HG02884 (cell line): ENCODE measurements at regions not wholly inside any gene's neighbourhood (a gene's known extent, or its start where the extent isn't known, plus 50 kb on each side); places are given as distances from the start of the nearest gene placed in this dataset.

ENCODE experiments used
- ATAC-seq: cut with Tn5 transposase; IDR thresholded peaks from one replicate; pipeline ENCODE4 v1.9.1; 2021; ENCODE audit warnings: mild to moderate bottlenecking, moderate library complexity; ENCODE audit not compliant: unreplicated experiment

DNA sequence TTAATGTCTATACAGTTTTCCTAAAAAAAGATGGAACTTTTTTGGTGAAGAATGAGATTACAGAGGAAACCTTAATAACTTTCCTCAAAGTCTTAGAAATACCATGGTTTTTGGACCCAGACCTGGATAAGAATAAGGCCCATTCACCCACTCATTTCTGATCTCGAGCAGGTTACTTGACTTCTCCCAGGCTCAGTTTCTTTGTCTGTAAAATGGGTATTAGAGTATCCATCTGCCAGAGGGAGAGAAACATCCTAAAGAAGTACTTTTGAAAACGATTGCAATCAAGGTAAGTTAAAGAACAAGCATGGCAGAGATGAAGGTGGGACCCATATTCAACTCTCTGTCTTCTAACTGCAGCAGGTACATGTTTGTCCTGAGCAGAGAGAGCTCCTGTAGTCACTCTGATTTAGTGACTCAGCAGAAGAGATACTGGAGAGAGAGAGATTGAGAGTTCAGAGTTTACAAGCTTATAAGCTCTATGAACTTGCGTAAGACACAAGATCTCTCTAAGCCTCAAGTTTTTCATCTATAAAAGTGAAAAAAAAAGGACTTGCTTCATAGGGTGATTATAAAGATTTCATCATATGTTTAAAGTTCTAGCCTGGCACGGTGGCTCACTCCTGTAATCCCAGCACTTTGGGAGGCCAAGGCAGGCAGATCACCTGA, 379.4 kb upstream of the SGCD start:
- no peak for ATAC-seq

DNA sequence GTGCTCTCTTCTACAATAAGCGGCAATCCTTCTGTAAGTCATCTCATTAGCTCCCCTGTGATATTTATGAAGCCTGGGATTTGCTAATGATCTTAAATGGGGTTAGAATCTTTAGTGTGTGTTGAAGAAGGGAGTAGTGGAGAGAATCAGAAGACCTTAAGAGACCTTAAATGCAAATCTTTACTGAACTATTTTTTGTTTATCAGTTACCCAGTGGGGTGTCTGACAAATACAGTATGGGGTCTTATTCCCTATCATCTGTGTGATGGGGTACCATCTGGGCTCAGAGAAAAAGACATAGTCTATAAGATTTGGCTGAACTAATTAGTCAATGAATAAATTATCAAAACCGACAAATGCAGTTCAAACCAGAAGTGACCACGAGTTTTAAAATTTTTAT, 378.4 kb upstream of the SGCD start:
- ATAC-seq: no peak

DNA sequence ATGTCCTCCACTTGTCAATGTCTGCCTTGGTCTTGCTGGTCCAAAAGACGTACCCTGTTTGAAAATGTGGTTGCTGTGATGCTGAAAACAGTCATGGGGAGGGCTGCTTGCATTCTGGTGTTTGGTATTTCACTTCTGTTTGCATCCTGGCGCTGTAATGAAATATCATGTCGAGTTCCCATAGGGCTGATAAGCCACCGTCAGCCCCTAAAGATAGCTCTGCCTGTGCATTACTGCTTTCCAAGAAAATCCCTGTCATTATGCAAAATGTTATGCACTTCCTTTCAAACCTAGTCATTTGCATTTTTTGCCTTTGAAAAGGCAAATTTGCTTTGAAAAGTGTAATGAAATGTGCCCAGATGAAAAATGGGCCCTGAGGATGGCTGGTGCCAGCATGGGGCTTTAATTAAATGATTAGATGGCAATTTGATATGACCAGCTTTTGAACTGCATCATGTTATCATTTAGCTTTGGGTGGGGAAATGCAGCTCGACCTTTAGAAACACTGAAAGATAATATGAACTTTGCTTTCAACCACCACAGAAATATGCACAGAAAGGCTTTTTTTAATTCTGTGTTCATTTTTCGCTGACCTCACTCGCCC, 374.4 kb upstream of the SGCD start:
- no peak for ATAC-seq

DNA sequence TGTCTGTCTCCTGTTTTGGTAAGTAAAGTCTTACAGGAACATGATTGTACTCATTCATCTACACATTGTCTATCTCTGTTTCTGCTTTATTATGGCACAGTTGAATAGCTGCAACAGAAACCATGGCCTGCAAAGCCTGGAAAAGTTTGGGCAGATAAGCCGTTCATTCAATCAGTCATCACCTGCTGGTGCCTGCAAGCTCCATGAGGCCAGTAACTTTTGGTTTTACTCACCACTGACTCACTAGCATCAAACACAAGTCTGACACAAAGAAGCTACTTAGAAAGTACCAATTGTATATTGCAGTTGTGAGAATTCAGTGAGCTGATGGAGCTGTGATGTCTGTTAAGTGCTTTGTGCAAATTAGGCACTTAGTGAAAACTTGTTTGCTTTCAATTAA, 373.6 kb upstream of the SGCD start:
- ATAC-seq: no peak

DNA sequence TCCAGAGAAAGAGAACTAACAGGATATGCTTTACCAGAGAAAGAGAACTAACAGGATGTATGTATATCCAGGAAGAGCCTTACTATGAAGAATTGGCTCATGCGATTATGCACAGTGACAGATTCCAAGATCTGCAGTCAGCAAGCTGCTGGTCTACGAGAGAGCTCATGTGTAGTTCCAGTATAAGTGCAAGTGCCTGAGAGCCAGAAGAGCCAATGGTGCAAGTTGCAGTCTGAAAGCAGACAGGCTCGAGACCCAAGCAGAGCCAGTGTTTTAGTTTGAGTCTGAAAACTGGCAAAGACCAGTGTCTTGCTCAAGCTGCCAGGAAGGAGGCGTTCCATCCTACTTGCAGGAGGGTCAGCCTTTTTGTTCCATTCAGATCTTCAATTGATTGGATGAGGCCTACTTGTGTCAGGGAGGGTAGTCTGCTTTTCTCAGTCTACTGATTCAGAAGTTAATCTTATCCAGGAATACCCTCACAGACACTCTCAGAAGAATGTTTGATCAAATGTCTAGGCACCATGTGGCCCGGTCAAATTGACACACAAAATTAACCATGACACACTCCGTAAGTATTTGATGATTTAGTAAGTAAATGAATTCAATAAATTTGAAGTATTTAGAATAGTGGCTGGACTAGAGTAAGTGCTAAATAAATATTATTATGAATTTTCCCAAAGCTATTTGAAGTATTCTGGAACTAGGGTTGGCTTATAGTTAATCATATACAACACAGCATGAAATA, 372.1 kb upstream of the SGCD start:
- no peak for ATAC-seq

DNA sequence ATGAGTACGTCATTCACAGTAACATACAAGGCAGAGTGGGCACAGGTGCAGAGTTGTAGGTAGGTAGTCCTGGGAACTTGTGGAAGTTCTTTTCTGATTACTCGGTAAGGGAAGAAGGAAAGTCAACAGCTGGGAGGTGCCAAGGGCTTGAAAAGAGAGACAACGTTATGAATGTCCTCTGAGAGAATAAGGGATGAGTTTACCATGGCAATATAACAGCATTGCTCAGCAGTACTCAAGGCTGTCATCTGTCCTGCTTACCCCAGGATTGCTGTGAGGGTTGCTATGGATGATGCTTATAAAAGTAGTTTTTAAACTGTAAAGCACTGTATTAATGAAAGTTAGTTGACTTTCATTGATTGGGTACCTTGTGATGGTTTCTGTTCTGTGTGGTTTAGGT, 369.1 kb upstream of the SGCD start:
- ATAC-seq: no peak

DNA sequence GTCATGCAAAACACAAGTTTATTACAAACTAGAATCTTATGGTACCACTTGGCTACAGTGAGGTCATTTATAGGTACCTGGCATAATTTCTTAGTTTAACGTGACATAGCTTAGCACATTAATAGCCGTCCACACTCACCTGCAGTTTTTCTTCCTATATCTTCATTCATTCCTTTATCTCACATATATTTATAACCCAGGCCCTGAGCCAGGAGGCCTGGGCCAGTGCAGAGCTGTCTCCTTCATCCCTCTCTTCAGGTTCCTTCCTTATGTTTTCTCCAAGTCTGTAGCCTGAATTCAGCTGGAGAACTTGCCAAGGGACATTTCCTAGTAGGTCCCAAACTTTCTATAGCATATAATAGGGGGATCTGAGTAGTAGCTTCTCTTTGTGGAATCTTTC, 367.9 kb upstream of the SGCD start:
- no peak for ATAC-seq

DNA sequence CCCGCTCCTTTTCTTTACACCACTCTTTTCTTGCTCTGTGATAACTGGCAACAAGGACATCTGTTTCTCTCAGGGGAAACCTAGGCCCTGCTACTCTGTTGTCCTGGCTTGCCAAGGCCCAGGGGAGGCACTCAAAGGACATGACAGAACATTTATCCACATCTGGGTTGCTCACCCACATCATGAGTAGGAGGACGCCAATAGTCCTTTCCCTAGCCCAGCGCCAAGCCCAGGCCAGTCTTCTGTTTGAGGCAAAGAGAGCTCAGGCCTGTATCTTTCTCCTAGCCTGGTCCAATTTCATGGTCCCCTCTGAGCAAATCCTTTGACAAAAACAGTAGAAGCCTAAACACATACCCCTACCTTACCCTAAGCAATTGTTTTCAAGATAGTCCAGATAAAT, 366.8 kb upstream of the SGCD start:
- ATAC-seq: no peak

DNA sequence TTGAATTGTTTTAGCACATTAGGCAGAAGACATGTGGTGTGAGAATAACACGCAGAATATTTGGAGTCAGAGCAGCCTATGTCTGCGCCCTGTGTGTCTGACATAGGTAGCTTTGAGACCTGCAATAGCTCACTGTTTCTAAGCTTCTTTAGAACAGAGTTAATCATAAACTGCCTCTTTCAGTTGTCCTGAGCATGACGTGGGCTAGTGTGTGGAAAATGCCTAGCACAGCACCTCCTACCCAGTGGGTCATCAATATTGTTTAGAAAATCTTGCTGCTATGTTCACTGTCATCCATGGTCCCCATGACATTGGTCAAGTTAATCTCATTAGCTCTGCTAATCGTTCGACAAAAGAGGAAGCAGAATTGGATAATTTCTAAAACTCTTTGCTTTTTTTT, 357.4 kb upstream of the SGCD start:
- ATAC-seq: no peak

DNA sequence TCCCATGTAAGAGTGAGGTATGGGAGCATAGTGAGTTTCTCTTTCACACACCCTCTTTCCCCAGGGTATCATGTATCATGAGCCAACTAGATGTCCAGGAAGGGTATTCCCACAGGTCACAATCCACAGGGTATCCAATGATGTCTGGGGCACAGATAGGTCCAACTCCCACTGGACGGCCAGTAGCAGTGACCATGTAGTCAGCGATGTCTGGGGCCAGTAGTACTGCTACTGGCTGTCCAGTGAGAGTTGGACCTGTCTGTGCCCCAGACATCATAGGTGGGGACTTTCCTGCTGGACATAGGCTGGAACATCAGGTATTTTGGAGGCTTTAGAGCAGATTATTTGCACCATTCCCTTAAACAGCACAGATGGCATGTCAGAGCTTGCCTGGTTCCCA, 352.6 kb upstream of the SGCD start:
- no peak for ATAC-seq

DNA sequence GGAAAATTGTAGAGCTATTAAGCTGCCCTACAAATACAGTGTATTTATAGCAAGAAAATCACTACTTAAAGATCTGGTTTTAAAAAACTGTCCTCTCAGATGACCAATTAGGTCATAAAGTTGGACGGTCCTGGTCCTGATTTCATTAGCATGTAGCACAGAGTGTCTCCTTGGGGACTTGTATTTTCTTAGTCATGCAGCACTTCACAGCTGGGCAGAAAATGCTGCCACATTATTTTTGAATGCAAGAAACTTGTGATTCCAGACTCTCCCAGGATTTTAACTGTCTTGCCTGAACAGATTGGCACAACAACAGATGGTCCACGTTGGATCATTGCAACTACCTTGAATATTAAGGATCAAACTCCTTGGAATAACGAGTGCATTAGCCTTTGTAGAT, 348.1 kb upstream of the SGCD start:
- no peak for ATAC-seq

DNA sequence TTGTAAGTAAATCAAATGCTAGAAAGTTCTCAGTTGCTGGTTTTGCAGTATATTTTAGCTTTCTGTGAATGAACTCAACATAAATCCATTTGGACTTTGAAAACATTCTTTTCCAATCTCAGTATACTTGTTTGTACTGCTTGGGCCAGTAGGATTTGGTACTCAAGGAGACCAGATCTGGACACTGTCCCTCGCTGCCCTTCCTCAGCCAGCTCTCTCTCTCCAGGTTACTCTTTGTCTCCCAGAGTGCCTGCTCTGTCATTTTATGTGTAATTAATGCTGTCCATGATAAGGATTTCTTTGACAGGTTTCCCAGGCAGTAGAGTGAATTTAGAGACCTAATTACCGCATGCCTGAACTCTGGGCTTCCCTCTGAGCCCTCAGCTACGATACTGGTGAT, 344.6 kb upstream of the SGCD start:
- no peak for ATAC-seq

DNA sequence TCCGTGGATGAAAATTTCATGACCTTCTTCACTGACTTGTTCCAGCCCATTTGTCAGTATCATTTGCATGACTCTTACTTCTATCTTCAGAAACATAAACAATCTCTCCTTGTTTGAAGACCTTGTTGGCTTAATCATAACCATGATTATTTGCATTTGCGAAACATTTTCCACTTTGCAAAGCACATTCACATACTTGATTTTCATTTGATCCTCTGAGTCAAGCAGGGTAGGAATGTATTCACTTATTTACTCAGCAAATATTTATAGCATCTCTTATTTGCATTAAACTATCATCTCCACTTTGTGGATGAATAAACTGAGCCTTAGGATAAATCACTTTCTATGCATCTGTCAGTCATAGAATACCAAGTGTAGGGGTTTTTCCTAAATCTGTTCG, 343.0 kb upstream of the SGCD start:
- ATAC-seq: no peak

DNA sequence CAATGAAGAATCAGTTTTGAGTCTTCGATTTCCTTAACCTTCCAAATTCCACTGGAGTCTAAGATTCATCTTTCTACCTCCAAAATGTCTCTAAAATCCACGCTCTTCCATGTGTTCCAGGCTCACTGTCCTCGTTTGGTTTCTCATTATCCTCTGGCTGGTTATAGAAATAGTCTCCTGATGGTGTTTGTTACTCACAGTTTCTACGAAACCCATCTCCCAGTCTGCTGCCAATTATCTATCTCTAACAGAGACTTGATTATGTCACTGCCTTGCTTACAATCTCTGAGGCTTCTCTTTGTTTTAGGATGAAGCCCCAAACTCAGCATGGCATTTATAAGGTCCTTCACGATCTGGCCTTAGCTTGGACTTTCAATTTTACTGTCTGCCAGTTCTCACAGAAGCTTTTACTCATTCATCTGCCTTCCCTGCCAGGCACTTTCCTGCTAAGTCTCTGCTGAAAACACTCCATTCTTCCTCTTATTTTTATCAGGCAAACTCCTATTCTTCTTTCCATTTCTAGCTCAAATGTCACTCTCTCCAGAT, 339.6 kb upstream of the SGCD start:
- ATAC-seq: no peak

DNA sequence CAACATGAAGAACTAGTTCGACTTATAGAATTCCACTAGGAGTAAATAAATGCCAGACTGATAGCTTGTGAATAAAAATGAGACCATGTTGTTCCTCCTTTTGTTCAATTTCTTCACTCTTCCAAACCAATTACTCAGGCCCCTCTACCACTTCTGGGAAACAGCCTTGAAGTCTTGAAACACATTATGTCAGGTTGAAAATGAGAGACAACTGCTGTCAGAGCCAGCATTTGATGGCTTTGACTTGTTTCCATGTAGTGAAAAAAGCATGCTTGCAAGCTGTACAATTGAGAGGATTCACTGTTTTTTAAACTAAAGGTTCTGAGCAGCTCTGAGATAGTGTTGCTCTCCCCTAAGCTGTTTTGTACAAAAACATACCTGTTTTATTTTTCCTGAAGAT, 337.1 kb upstream of the SGCD start:
- no peak for ATAC-seq

DNA sequence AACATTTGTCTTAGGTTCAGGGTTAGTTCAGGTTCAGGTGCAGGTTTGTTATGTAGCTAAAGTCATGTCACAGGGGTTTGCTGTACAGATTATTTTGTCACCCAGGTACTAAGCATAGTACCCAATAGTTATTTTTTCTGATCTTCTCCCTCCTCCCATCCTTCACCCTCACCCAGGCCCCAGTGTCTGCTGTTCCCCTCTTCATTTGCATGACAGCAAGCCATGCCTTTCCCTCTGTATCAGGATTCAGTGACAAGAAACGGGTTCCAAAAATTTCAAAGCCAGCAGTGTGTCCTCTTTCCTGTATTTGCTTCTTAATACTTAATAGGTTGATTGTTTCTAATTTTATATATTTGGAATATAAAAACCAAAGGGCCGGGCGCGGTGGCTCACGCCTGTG, 330.8 kb upstream of the SGCD start:
- ATAC-seq: no peak

DNA sequence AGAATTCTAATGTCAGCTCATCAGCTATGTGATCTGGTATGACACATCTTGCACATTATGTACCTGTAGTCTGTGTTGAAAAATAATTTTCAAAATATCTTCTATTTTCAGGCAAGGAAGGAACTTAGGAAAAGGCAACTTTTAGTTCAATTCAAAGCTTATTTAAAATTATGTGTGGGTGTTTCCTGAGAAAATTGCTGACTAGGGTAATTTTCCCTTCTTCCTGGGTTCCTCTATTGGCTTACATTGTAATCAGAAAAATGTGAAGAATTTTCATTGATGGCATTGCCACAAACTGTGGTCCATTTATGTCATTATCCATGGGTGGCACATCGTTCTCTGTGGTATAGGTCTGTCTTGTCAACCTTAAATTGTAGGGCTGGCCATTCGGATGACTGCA, 328.7 kb upstream of the SGCD start:
- ATAC-seq: no peak

DNA sequence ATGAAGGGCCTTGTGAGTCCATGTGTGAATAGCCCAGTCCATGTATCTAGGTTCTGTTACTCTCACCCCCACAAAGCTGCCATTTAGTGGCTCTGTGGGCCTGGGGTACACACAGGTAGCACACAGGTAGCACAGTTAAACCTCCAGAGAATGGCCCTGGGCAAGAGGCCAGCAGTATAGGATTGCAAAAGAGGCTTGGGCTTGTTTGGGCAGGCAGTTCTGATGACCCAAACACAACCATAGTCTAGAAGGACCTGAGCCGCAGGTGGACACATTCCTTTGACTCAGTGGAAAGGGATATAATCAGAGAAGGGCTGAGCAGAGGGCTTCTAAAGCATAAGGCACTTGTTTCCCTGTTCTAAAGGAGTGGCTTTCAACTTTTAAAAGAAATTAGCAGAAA, 326.8 kb upstream of the SGCD start:
- no peak for ATAC-seq

DNA sequence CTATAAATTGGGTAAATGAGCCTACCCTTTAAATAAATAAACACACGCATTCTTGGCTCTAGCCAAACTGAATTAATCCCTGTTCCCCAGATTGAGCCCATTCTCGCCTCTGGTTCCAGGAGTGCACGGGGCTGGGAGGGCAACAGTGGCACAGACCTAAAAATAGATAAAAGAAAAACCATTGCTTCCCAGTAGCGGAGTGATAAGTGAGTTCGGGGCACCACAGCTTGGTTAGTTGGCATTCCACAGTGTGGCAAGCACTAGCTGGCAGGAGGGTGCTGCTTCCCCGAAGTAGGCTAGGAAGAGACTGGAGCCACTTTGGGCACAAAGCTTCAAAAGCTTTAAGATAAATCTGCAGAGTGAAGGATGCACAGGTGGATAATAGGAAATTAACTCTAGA, 322.2 kb upstream of the SGCD start:
- no peak for ATAC-seq

DNA sequence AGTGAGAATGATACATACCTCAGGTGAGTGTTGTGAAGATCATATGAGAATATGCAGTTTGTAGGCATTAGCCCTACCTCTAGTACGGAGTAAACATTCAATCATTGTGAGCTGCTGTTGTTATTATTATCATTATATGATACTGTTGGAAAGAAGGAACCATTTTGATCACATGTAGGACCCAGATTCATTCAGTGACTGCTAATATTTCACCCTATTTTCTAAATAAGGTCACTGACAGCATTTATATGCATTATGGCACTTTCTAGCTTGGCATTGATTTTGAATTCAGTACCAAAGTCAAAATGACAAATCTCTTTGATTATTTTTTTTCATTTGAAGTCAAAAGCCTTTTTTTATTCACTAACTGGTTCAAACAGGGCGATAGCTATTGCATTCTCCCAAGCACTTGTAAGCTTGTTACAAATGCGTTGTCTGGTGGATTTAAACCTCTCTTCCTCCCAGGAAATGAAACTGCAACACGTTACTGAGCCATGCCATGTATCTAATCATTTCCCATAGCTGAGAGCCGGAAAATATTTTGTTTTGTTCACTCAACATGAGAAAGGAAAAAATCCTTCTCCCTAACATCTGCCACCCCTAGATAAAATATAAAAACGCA, 320.8 kb upstream of the SGCD start:
- ATAC-seq: no peak

DNA sequence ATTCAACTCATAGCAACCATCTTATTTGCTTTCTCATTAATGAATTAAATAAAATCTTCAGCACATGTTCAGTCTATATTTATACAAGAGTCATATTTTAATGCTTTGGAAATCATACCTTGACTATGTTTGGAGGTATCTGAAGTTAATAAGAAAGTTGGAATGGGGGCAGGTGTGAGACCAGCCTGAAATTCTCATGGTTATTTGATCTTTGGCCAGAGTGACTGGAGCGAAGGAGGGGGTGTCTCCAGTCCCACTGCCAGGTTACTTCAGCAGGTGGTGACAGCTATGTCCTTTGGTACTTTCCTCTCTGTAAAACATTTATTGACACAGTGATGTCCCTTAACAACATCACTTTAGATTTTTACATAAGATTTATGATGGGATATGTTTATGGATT, 318.1 kb upstream of the SGCD start:
- no peak for ATAC-seq

DNA sequence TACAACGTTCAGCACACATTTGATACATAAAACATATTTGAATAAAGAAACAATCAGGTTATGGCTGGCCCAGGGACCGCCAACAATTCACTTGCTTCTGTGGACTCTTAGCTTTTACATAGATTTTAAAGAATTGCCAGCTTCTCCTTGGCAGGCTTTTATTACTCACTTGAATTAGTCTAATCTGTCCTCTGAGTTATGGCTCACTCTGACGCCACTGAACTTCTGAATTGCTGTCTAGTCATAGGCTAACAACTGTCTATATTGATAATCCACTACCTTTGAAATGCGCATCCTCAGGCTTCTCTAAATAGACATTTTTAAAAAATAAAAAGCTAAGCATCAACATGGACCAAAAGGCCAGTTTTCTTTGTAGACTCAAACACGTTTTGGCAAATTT, 317.4 kb upstream of the SGCD start:
- ATAC-seq: no peak
